Uterus (tissue), 3 donors: ENCODE measurements at regions not wholly inside any gene's neighbourhood (a gene's known extent, or its start where the extent isn't known, plus 50 kb on each side); places are given as distances from the start of the nearest gene placed in this dataset.

Experiments
- DNase-seq, 2 donors: peaks; one replicate each; pipeline ENCODE4 v3.0.0-alpha.2; 2019 to 2020
- H3K27ac ChIP-seq, 2 donors: fragments of 200-600 bp; sonication (generic); 1 replicate in 1 of 2; 2 replicates in 1 of 2; pipeline ENCODE4 v1.5.1; 2016 to 2018
- H3K27me3 ChIP-seq, 2 donors: fragments of 200-600 bp; sonication (generic); one replicate each; pipeline ENCODE4 v1.5.1; 2018 to 2019; ENCODE audit warnings: control low read depth in 1 of 2
- H3K36me3 ChIP-seq, 2 donors: fragments of 200-600 bp; sonication (generic); one replicate each; pipeline ENCODE4 v1.5.1; 2019; ENCODE audit warnings: control low read depth in 1 of 2
- H3K4me1 ChIP-seq, 2 donors: fragments of 200-600 bp; sonication (generic); one replicate each; pipeline ENCODE4 v1.5.1; 2018 to 2019; ENCODE audit warnings: control low read depth in 1 of 2
- H3K4me3 ChIP-seq, 2 donors: fragments of 200-600 bp; sonication (generic); 1 replicate in 1 of 2; 2 replicates in 1 of 2; pipeline ENCODE4 v1.5.1; 2018 to 2019; ENCODE audit warnings: mild to moderate bottlenecking in 1 of 2
- H3K9me3 ChIP-seq, 2 donors: fragments of 200-600 bp; sonication (generic); one replicate each; pipeline ENCODE4 v1.5.1; 2019; ENCODE audit warnings: control low read depth in 1 of 2
- POLR2A ChIP-seq, 2 donors: fragments of 450-650 bp; IDR thresholded peaks; one replicate each; pipeline ENCODE4 v1.6.1; 2016; ENCODE audit warnings: antibody characterized with exemption in 2 of 2, mild to moderate bottlenecking in 1 of 2, moderate library complexity in 1 of 2
- intact Hi-C: fragments of 100-400 bp; cut with DNase I; formaldehyde crosslinking; loops from one replicate; pipeline ENCODE4 v1.15.1; 2023; ENCODE audit warnings: low total_unique reads
- TF ChIP-seq, protein P1 (sequence below), 4 experiments: fragments of 200-600 bp in 2 of 4; fragments of 450-650 bp in 2 of 4; sonication (generic) in 2 of 4; IDR thresholded peaks; one replicate each; pipeline ENCODE4 v1.5.1; 2016 to 2019; ENCODE audit warnings: antibody characterized with exemption in 4 of 4, mild to moderate bottlenecking in 2 of 4, moderate library complexity in 1 of 4
- donor health status: DM: yes; HTN: yes; CAD: no.

DNA sequence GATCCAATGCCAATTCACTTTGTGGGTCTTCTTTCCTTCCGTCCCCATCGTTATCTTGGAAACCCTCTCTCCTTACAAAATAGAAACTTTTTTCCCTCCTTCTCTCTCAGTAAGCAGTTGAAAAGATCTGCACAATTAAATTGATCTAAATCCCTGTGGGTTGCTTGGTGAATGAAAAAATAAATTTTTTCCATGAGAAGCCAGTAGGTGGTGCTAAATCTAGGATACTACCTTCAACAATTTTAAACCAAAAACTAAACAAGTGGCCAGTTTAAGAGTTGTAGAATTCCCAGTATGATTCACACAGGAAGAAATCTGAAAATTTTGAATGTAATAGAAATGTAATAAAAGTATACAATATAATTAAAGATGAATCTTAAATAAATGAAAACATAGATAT, 990.3 kb upstream of the ZNF722 start:
- H3K27me3 ChIP-seq, result no peaks in the 10 kb centered on the region
- intact Hi-C loops, result no loop called here
- no peak for TF ChIP-seq POLR2A (IDR thresholded peaks at IDR 0.05)
- TF ChIP-seq, protein P1, sequence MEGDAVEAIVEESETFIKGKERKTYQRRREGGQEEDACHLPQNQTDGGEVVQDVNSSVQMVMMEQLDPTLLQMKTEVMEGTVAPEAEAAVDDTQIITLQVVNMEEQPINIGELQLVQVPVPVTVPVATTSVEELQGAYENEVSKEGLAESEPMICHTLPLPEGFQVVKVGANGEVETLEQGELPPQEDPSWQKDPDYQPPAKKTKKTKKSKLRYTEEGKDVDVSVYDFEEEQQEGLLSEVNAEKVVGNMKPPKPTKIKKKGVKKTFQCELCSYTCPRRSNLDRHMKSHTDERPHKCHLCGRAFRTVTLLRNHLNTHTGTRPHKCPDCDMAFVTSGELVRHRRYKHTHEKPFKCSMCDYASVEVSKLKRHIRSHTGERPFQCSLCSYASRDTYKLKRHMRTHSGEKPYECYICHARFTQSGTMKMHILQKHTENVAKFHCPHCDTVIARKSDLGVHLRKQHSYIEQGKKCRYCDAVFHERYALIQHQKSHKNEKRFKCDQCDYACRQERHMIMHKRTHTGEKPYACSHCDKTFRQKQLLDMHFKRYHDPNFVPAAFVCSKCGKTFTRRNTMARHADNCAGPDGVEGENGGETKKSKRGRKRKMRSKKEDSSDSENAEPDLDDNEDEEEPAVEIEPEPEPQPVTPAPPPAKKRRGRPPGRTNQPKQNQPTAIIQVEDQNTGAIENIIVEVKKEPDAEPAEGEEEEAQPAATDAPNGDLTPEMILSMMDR (IDR thresholded peaks at IDR 0.05), result no peak
- DNase-seq, result no peak
- H3K36me3 ChIP-seq, result no peaks in the 10 kb centered on the region
- no peak overlapping the region for H3K4me3 ChIP-seq
- H3K27ac ChIP-seq, result no peak overlapping the region
- no peaks in the 10 kb centered on the region for H3K9me3 ChIP-seq
- H3K4me1 ChIP-seq, result no peaks in the 10 kb centered on the region

DNA sequence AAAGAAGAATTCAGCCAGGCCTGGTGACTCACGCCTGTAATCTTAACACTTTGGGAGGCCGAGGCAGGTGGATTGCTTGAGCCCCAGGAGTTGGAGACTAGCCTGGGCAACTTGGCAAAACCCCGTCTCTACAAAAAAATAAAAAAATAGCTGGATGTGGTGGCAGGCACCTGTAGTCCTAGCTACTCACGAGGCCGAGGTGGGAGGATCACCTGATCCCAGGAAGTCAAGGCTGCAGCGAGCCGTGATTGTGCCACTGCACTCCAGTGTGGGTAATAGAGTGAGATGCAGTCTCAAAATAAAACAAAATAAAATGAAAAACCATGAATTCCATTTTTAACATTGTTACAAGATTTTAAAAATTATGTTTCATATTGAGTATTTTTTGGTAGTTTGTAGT, 988.9 kb upstream of the ZNF722 start:
- intact Hi-C loops, result loop anchor here (10.0 kb wide), 1 partner anchor 65 kb away; no protein-coding TSS in a partner anchor
- DNase-seq, result no peak
- Histone ChIP-seq H3K4me1 (no peaks in the 10 kb centered on the region), H3K4me3 (no peak overlapping the region), H3K27me3 (no peaks in the 10 kb centered on the region), H3K27ac (no peak overlapping the region), H3K9me3 (no peaks in the 10 kb centered on the region), H3K36me3 (no peaks in the 10 kb centered on the region)
- no peak for TF ChIP-seq POLR2A (IDR thresholded peaks at IDR 0.05)
- TF ChIP-seq, protein P1 (IDR thresholded peaks at IDR 0.05), result no peak

DNA sequence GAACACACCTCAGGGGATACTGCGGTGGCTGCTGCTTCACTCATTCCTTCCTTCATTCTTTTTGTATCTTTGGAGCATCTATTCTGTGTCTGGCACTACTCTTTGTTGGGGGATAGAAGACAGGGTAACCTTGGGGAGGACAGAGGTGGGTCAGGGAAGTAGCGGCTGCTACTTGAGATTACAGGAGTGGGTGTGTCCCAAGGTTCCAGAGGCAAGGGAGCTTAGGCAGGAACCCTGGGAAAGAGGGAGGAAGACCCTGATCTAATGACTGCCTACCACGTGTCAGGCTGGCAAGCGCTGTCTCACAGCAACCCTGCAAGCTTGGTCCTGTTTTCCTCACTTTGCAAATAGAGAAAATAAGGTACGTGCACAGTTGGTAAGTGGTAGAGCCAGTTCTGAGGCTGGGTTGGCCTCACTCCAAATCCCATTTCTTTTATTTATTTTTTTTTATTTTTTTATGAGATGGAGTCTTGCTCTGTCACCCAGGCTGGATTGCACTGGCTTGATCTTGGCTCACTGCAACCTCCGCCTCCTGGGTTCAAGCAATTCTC, 985.9 kb upstream of the ZNF722 start:
- DNase-seq, result no peak
- H3K9me3 ChIP-seq, result no peaks in the 10 kb centered on the region
- H3K27ac ChIP-seq, result no peak overlapping the region
- TF ChIP-seq, protein P1 (IDR thresholded peaks at IDR 0.05), result no peak
- no peak for TF ChIP-seq POLR2A (IDR thresholded peaks at IDR 0.05)
- no peaks in the 10 kb centered on the region for H3K27me3 ChIP-seq
- H3K36me3 ChIP-seq, result no peaks in the 10 kb centered on the region
- no peak overlapping the region for H3K4me3 ChIP-seq
- no peaks in the 10 kb centered on the region for H3K4me1 ChIP-seq
- intact Hi-C loops, result loop anchor here (10.0 kb wide), 1 partner anchor 62 kb away; no protein-coding TSS in a partner anchor

DNA sequence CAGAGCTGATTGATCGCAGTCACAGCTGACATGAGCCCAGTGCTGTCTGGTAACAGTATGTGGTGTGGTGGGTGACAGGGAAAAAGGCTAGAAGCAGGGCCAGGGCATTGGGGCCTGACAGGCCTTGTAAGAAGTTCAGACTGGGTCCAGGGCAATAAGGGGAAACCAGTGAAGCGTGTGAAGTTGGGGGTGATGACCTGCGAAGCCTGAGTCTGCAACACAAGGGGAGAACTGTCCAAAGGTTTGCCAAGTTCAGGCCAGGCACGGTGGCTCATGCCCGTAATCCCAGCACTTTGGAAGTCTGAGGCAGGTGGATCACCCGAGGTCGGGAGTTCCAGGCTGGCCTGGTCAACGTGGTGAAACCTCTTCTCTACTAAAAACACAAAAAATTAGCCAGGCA, 983.9 kb upstream of the ZNF722 start:
- Histone ChIP-seq H3K4me3 (no peak overlapping the region), H3K27me3 (no peaks in the 10 kb centered on the region), H3K36me3 (no peaks in the 10 kb centered on the region), H3K27ac (no peak overlapping the region), H3K9me3 (no peaks in the 10 kb centered on the region), H3K4me1 (no peaks in the 10 kb centered on the region)
- DNase-seq, result no peak
- intact Hi-C loops, result loop anchor here (10.0 kb wide), 1 partner anchor 60 kb away; no protein-coding TSS in a partner anchor
- TF ChIP-seq, protein P1 (IDR thresholded peaks at IDR 0.05), result no peak
- no peak for TF ChIP-seq POLR2A (IDR thresholded peaks at IDR 0.05)

DNA sequence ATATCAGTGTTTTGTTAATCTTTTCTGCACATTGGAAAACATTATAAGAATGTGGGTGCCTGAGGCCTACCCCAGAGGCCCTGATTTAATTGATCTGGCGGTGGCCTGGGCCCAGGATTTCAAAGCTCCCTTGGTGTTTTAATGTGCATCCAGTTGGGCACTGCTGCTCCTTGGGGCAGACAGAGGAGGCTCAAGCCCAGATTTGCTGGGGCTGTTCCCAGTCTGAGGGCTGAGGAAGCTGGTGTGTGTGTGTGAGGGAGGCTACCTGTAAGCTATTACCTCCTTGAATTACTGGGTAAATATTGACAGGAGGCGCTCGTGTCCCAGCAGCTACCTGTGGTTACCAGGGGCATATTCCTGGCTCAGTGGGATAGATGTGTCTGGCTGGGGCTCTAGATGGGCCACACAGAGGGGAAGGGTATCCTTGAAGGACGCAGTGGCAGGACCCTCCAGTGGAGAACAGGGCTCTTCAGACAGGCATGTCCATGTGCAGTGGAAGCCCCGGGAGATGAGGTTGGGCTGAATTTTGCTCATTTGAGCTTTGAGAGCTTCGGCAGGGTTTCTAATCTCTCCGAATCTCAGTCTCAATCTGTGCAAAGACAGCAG, 975.4 kb upstream of the ZNF722 start:
- H3K4me1 ChIP-seq, result no peaks in the 10 kb centered on the region
- intact Hi-C loops, result no loop called here
- H3K4me3 ChIP-seq, result no peak overlapping the region
- DNase-seq, result no peak
- H3K36me3 ChIP-seq, result no peaks in the 10 kb centered on the region
- no peaks in the 10 kb centered on the region for H3K27me3 ChIP-seq
- TF ChIP-seq POLR2A (IDR thresholded peaks at IDR 0.05), result no peak
- TF ChIP-seq, protein P1 (IDR thresholded peaks at IDR 0.05), result no peak
- H3K9me3 ChIP-seq, result no peaks in the 10 kb centered on the region
- H3K27ac ChIP-seq, result no peak overlapping the region
